Aorta (tissue), 5 donors: ENCODE measurements at regions not wholly inside any gene's neighbourhood (a gene's known extent, or its start where the extent isn't known, plus 50 kb on each side); places are given as distances from the start of the nearest gene placed in this dataset.
"Not testable (repeated sequence)": the region's sequence is repeated elsewhere in the genome, so short reads cannot be mapped to it uniquely, and the experiment has no call there.

ENCODE experiments used
- ATAC-seq: fragments of 200-7000 bp; cut with Tn5 transposase; one replicate; pipeline ENCODE4 v1.9.1; 2022; ENCODE audit warnings: moderate library complexity; ENCODE audit not compliant: low FRiP score
- DNase-seq, 2 donors: peaks; one replicate each; pipeline ENCODE4 v3.0.0-alpha.2; 2020
- H3K27ac ChIP-seq, 2 donors: one replicate each; pipeline ENCODE4 v1.5.1; 2013; ENCODE audit warnings: low read length in 2 of 2, mild to moderate bottlenecking in 2 of 2, moderate library complexity in 2 of 2, control low read depth in 1 of 2, inconsistent platforms in 1 of 2, low read depth in 1 of 2
- H3K27me3 ChIP-seq, 2 donors: one replicate each; pipeline ENCODE4 v1.6.1; 2013; ENCODE audit warnings: control low read depth in 1 of 2, low read length in 1 of 2, mild to moderate bottlenecking in 1 of 2, moderate library complexity in 1 of 2; ENCODE audit not compliant: insufficient read depth in 2 of 2, control insufficient read depth in 1 of 2
- H3K36me3 ChIP-seq, 2 donors: one replicate each; pipeline ENCODE4 v1.6.1; 2013; ENCODE audit warnings: control low read depth in 1 of 2, low read length in 1 of 2, mild to moderate bottlenecking in 1 of 2; ENCODE audit not compliant: insufficient read depth in 2 of 2, control insufficient read depth in 1 of 2
- H3K4me1 ChIP-seq, 2 donors: one replicate each; pipeline ENCODE4 v1.6.1; 2013; ENCODE audit warnings: low read length in 2 of 2, control low read depth in 1 of 2, mild to moderate bottlenecking in 1 of 2, moderate library complexity in 1 of 2; ENCODE audit not compliant: insufficient read depth in 2 of 2, control insufficient read depth in 1 of 2
- H3K4me3 ChIP-seq, 2 donors: one replicate each; pipeline ENCODE4 v1.5.1; 2013; ENCODE audit warnings: low read length in 2 of 2, control low read depth in 1 of 2, mild to moderate bottlenecking in 1 of 2
- H3K9me3 ChIP-seq: one replicate; pipeline ENCODE4 v1.6.1; 2013; ENCODE audit warnings: mild to moderate bottlenecking, low read length; ENCODE audit not compliant: control insufficient read depth
- WGBS, 2 donors: extraction: QIAGEN DNeasy Blood & Tissue Kit; methylation state at CpG; one replicate each; pipeline ENCODE4 v1.1.7; 2013; 5-methylcytosine and 5-hydroxymethylcytosine counted together
- intact Hi-C, 2 donors: fragments of 100-400 bp; cut with DNase I; formaldehyde crosslinking; loops; one replicate each; pipeline versions ENCODE4 v1.14.2 to v1.15.0; 2022
- donor health status: healthy with polysubstance abuse.
- donor health status: Bipolar disorder and iron deficiency.
- donor health status: DM: no; HTN: no; CAD: no.
- donor health status: DM: no; HTN: no; CAD: no.
- donor health status: DM: yes; HTN: yes; CAD: no.

DNA sequence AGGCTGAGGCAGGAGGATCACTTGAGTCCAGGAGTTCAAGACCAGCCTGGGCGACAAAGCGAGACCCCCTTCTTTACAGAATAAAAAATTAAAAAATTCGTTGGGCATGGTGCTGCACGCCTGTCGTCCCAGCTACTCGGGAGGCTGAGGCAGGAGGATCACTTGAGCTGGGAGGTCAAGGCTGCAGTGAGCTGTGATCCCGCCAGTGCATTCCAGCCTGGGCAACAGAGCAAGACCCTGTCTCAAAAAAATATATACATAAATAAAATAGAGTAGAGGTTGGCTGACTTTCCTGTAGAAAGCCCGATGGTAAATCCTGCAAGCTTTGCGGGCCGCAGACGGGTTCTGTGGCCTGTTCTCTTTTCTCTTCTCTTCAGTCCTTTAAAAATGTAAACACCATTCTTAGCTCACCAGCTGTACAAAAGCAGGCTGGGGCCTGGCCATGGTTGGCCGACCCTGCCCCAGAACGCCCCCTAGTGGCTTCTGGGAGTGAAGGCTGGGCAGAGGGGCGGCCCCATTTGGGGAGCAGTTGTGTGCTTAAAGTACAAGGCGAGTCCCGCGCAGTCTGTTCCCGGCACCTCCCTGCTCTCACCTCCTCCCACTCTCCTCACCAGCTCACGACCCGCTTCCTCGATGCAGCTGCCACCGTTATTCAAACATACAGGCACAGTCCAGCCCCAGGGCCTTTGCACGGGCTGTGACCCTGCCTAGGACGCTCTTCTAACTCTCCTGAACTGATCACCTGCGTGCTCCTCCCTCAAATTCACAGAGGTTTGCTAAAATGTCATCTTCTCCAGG lies 109.5 kb downstream of the CRLF3 start:
- H3K9me3 ChIP-seq, intact Hi-C loops, H3K27ac ChIP-seq, H3K4me3 ChIP-seq, H3K36me3 ChIP-seq, H3K4me1 ChIP-seq, H3K27me3 ChIP-seq, ATAC-seq: not testable (repeated sequence)
- 77 to 78% methylated on average over 25 of the region's 25 CpGs for WGBS, 2 donors
- peak; percentile 59 to 72 for DNase-seq

- H3K27me3 ChIP-seq, H3K9me3 ChIP-seq, intact Hi-C loops, H3K4me3 ChIP-seq, ATAC-seq, H3K36me3 ChIP-seq, H3K27ac ChIP-seq, H3K4me1 ChIP-seq: not testable (repeated sequence)
- peak; percentile 9 to 31 for DNase-seq
- WGBS, 2 donors, result 72 to 77% methylated on average over 10 of the region's 10 CpGs
Observed at GRCh38 chr17:30713805-30714204, 110.7 kb downstream of the CRLF3 start.

DNA sequence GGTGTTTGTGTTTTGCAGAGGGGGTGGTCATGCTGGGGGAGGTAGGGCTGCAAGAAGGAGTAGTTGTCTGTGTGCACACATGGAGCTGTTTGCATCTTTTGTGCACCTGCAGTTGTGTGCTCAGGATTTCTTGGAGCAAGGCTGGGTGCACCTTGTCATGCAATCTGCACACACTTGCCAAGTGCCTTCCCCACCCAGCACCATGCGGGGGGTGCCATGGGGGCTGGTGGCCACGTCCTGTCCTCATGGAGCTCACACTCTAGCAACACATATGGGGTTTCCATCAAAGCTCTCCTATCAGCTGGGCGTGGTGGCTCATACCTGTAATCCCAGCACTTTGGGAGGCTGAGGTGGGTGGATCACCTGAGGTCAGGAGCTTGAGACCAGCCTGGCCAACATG lies 111.6 kb downstream of the CRLF3 start:
- H3K4me1 ChIP-seq, H3K9me3 ChIP-seq, H3K27ac ChIP-seq, ATAC-seq, H3K36me3 ChIP-seq, H3K27me3 ChIP-seq, intact Hi-C loops, H3K4me3 ChIP-seq: not testable (repeated sequence)
- WGBS, 2 donors, result 89 to 93% methylated on average over 3 of the region's 3 CpGs
- peak in 1 of 2 donors; percentile 21 for DNase-seq

- H3K9me3 ChIP-seq, H3K36me3 ChIP-seq, intact Hi-C loops, ATAC-seq, H3K4me1 ChIP-seq, H3K27me3 ChIP-seq, H3K4me3 ChIP-seq, H3K27ac ChIP-seq: not testable (repeated sequence)
- peak in 1 of 2 donors; percentile 46 for DNase-seq
- WGBS, 2 donors, result 73 to 78% methylated on average over 30 of the region's 30 CpGs
Observed at GRCh38 chr17:30711626-30712507, 112.6 kb downstream of the CRLF3 start.

GRCh38 chr17:30711176-30711575 lies 113.3 kb downstream of the CRLF3 start:
- H3K4me1 ChIP-seq, result not testable (repeated sequence)

GRCh38 chr17:30710276-30711088 lies 114.0 kb downstream of the CRLF3 start:
- H3K4me3 ChIP-seq, result peak overlapping the region in 1 of 2 donors; percentile 82
- H3K27me3 ChIP-seq, H3K36me3 ChIP-seq, H3K27ac ChIP-seq, intact Hi-C loops, H3K4me1 ChIP-seq, ATAC-seq, H3K9me3 ChIP-seq: not testable (repeated sequence)
- WGBS, 2 donors, result 24 to 34% methylated on average over 21 to 31 of the region's 31 CpGs
- DNase-seq, result peak in 1 of 2 donors; percentile 42

More at GRCh38 chr17:30711176-30711575, 113.3 kb downstream of the CRLF3 start:
- ATAC-seq, H3K9me3 ChIP-seq, H3K36me3 ChIP-seq, H3K27me3 ChIP-seq, H3K27ac ChIP-seq, H3K4me3 ChIP-seq, intact Hi-C loops: not testable (repeated sequence)
- DNase-seq, result peak in 1 of 2 donors; percentile 29
- 75 to 87% methylated on average over 8 of the region's 8 CpGs for WGBS, 2 donors

DNA sequence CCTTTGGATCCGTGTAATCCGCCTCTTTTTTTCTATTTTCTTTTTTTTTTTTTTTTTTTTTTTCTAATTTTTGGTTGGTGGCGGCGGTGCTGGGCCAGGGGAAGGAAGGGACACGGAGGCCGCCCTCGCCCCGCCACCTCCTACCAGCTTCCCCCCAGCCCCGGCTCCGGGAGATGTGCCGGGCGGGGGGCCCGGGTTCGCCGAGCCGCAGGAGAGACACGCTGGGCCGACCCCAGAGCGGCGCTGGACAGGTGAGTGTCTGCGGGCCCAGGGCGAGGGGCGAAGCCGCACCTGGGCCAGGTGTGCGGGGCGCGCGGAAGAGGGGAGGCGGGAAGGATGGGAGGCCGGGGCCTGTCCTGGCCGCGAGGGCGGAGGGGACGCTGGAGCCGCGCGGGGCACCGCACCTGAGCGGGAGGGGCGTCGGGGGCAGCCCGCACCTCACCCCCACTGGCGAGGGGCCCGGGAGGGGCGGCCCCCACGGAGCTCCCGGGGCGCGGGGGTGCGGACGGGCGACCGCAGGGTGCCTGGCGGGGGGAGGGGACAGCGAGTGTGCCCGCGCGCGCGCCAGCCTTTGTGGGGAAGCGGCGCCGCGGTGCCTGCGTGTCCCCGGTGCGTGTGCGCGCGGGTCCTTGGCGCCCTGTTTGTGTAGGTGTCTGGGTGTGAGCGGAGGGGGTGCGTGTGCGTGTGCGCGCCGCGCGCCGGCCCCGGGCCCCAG lies 114.8 kb downstream of the CRLF3 start:
- H3K27ac ChIP-seq, result not testable (repeated sequence)
- WGBS, 2 donors, result 0 to 1% methylated on average over 56 to 81 of the region's 81 CpGs

DNA sequence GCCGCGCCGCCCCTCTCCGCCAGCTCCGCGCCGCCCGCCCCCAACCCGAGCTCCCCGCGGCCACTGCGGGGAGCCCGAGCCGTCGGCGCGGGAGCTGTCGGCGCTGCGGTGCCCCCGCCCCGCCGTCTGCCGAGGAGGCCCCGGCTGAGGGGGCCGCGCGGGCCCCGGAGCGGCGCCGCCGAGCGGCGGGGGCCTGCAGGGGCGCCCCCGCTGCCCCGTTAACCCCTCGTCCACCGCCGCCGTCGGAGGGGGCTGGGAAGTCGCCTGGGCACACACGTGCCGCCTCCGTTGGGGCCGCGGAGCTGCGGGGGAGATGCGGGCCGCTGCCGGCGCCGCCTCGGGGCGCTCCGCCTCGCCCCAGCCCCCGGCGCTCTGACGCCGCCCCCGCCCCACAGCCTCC lies 115.4 kb downstream of the CRLF3 start:
- H3K27ac ChIP-seq, intact Hi-C loops: not testable (repeated sequence)

More for the DNA sequence above, 114.8 kb downstream of the CRLF3 start:
- intact Hi-C loops, H3K27me3 ChIP-seq, H3K4me1 ChIP-seq, H3K36me3 ChIP-seq, H3K9me3 ChIP-seq, ATAC-seq: not testable (repeated sequence)
- peak in 1 of 2 donors; percentile 56 for DNase-seq
- H3K4me3 ChIP-seq, result peak overlapping the region; percentile 42 to 82

More for the DNA sequence above, 115.4 kb downstream of the CRLF3 start:
- H3K27me3 ChIP-seq, ATAC-seq, H3K4me1 ChIP-seq, H3K9me3 ChIP-seq, H3K36me3 ChIP-seq: not testable (repeated sequence)
- 0 to 1% methylated on average over 4 to 64 of the region's 64 CpGs for WGBS, 2 donors
- H3K4me3 ChIP-seq, result peak overlapping the region; percentile 42 to 82
- DNase-seq, result peak in 1 of 2 donors; percentile 59
